Gastrocnemius medialis (tissue), 4 donors: ENCODE measurements at regions not wholly inside any gene's neighbourhood (a gene's known extent, or its start where the extent isn't known, plus 50 kb on each side); places are given as distances from the start of the nearest gene placed in this dataset.

ENCODE experiments used
- CTCF ChIP-seq, 5 experiments: fragments of 450-650 bp in 3 of 5; fragments of 200-600 bp in 2 of 5; sonication (generic) in 2 of 5; IDR thresholded peaks in 4 of 5; conservative IDR thresholded peaks in 1 of 5; 1 replicate in 4 of 5; 2 replicates in 1 of 5; pipeline ENCODE4 v1.5.1; 2016 to 2019; ENCODE audit warnings: antibody characterized with exemption in 5 of 5, mild to moderate bottlenecking in 3 of 5, moderate library complexity in 3 of 5
- POLR2A ChIP-seq, 2 donors: fragments of 450-650 bp; IDR thresholded peaks; one replicate each; pipeline ENCODE4 v1.6.1; 2017; ENCODE audit warnings: antibody characterized with exemption in 2 of 2, mild to moderate bottlenecking in 2 of 2, moderate library complexity in 2 of 2

GRCh38 chr4:27397886-27398285 is 537.2 kb downstream of the STIM2 start:
- TF ChIP-seq POLR2A (IDR thresholded peaks at IDR 0.05) (no peak), CTCF (IDR thresholded peaks at IDR 0.05 in 4 of 5, conservative IDR thresholded peaks at IDR 0.05 in 1 of 5) (no peak)
